HepG2 (cell line): ENCODE measurements at regions not wholly inside any gene's neighbourhood (a gene's known extent, or its start where the extent isn't known, plus 50 kb on each side); places are given as distances from the start of the nearest gene placed in this dataset.

Experiments used
- KDM5A ChIP-seq: fragments of 200-600 bp; sonication (generic); IDR thresholded peaks from 2 replicates; pipeline ENCODE4 v1.7.0; 2018; ENCODE audit warnings: antibody characterized with exemption, mild to moderate bottlenecking, low read length, borderline replicate concordance
- MYC ChIP-seq: sonication (generic); formaldehyde crosslinking; IDR thresholded peaks from 2 replicates; pipeline ENCODE4 v1.9.0; 2021; ENCODE audit warnings: missing genetic modification reagents, borderline replicate concordance
- PAWR ChIP-seq: sonication (generic); formaldehyde crosslinking; IDR thresholded peaks from 2 replicates; pipeline ENCODE4 v1.4.0; 2020; ENCODE audit warnings: missing genetic modification reagents, mild to moderate bottlenecking, borderline replicate concordance
- POLR2A ChIP-seq, 2 experiments: IDR thresholded peaks; 2 replicates each; pipeline ENCODE4 v1.6.1; 2011; ENCODE audit warnings: low read depth in 2 of 2, low read length in 2 of 2, mild to moderate bottlenecking in 1 of 2, moderate library complexity in 1 of 2; ENCODE audit not compliant: insufficient read depth in 1 of 2
- POLR2AphosphoS5 ChIP-seq: IDR thresholded peaks from 2 replicates; pipeline ENCODE4 v1.6.1; 2012; ENCODE audit warnings: low read depth, low read length
- SSRP1 ChIP-seq: IDR thresholded peaks from 2 replicates; pipeline ENCODE4 v1.6.1; 2016; ENCODE audit warnings: control low read depth
- TARDBP ChIP-seq: sonication (generic); formaldehyde crosslinking; IDR thresholded peaks from 2 replicates; pipeline ENCODE4 v1.8.0; 2022; ENCODE audit warnings: mild to moderate bottlenecking, missing genetic modification reagents
- ZBTB1 ChIP-seq: sonication (generic); formaldehyde crosslinking; IDR thresholded peaks from 2 replicates; pipeline ENCODE4 v1.4.0; 2020; ENCODE audit warnings: missing genetic modification reagents, borderline replicate concordance
- ZZZ3 ChIP-seq: sonication (generic); formaldehyde crosslinking; IDR thresholded peaks from 2 replicates; pipeline ENCODE4 v1.4.0; 2020; ENCODE audit warnings: missing genetic modification reagents, mild to moderate bottlenecking, borderline replicate concordance
- TF ChIP-seq, protein P1 (sequence below), 2 experiments: IDR thresholded peaks; 2 replicates each; pipeline ENCODE4 v1.6.1; 2011 to 2012; ENCODE audit warnings: low read length in 2 of 2, borderline replicate concordance in 1 of 2, low read depth in 1 of 2, mild to moderate bottlenecking in 1 of 2, moderate library complexity in 1 of 2
- TF ChIP-seq, protein P2 (sequence below): sonication (generic); formaldehyde crosslinking; IDR thresholded peaks from 2 replicates; pipeline ENCODE4 v1.5.0; 2020; ENCODE audit warnings: mild to moderate bottlenecking, missing genetic modification reagents, moderate library complexity
- TF ChIP-seq, protein P3 (sequence below): sonication (generic); formaldehyde crosslinking; IDR thresholded peaks from 2 replicates; pipeline ENCODE4 v1.4.0; 2020; ENCODE audit warnings: missing genetic modification reagents

DNA sequence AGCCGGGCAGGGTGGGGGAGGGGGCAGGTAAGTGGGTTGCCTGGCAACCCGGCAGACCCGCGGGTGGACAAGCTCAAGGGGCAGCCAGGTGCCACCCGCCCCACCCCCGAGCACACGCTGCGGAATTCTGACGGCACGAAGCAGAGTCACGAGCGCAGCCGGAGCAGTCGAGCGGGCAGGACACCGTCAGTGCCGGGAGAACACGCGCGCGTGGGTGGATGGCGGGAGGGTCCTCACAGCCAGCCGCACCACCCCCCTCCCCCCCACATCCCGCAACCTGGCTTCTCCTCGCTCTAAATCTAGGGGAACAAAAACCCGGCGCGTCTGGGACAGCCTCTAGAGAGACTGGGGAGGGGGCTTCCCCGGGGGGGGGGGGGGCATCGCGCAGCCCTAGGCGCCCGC, 133.1 kb upstream of the HSD17B12 start:
- TF ChIP-seq, protein P1, sequence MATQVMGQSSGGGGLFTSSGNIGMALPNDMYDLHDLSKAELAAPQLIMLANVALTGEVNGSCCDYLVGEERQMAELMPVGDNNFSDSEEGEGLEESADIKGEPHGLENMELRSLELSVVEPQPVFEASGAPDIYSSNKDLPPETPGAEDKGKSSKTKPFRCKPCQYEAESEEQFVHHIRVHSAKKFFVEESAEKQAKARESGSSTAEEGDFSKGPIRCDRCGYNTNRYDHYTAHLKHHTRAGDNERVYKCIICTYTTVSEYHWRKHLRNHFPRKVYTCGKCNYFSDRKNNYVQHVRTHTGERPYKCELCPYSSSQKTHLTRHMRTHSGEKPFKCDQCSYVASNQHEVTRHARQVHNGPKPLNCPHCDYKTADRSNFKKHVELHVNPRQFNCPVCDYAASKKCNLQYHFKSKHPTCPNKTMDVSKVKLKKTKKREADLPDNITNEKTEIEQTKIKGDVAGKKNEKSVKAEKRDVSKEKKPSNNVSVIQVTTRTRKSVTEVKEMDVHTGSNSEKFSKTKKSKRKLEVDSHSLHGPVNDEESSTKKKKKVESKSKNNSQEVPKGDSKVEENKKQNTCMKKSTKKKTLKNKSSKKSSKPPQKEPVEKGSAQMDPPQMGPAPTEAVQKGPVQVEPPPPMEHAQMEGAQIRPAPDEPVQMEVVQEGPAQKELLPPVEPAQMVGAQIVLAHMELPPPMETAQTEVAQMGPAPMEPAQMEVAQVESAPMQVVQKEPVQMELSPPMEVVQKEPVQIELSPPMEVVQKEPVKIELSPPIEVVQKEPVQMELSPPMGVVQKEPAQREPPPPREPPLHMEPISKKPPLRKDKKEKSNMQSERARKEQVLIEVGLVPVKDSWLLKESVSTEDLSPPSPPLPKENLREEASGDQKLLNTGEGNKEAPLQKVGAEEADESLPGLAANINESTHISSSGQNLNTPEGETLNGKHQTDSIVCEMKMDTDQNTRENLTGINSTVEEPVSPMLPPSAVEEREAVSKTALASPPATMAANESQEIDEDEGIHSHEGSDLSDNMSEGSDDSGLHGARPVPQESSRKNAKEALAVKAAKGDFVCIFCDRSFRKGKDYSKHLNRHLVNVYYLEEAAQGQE (IDR thresholded peaks at IDR 0.05; ENCODE audit: borderline replicate concordance in 1 of 2, low read depth in 1 of 2, low read length in 2 of 2): no peak
- TF ChIP-seq PAWR (CRISPR knock-in tag) (no peak), ZZZ3 (CRISPR knock-in tag) (no peak), SSRP1 (CRISPR knock-in tag) (no peak), POLR2AphosphoS5 (no peak), KDM5A (no peak), TARDBP (CRISPR knock-in tag) (no peak), POLR2A (IDR thresholded peaks at IDR 0.05; ENCODE audit: insufficient read depth in 1 of 2, low read depth in 2 of 2, low read length in 2 of 2) (no peak), MYC (CRISPR knock-in tag) (no peak), ZBTB1 (CRISPR knock-in tag) (no peak)
- TF ChIP-seq, protein P2, sequence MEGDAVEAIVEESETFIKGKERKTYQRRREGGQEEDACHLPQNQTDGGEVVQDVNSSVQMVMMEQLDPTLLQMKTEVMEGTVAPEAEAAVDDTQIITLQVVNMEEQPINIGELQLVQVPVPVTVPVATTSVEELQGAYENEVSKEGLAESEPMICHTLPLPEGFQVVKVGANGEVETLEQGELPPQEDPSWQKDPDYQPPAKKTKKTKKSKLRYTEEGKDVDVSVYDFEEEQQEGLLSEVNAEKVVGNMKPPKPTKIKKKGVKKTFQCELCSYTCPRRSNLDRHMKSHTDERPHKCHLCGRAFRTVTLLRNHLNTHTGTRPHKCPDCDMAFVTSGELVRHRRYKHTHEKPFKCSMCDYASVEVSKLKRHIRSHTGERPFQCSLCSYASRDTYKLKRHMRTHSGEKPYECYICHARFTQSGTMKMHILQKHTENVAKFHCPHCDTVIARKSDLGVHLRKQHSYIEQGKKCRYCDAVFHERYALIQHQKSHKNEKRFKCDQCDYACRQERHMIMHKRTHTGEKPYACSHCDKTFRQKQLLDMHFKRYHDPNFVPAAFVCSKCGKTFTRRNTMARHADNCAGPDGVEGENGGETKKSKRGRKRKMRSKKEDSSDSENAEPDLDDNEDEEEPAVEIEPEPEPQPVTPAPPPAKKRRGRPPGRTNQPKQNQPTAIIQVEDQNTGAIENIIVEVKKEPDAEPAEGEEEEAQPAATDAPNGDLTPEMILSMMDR (CRISPR knock-in tag): no peak
- TF ChIP-seq, protein P3, sequence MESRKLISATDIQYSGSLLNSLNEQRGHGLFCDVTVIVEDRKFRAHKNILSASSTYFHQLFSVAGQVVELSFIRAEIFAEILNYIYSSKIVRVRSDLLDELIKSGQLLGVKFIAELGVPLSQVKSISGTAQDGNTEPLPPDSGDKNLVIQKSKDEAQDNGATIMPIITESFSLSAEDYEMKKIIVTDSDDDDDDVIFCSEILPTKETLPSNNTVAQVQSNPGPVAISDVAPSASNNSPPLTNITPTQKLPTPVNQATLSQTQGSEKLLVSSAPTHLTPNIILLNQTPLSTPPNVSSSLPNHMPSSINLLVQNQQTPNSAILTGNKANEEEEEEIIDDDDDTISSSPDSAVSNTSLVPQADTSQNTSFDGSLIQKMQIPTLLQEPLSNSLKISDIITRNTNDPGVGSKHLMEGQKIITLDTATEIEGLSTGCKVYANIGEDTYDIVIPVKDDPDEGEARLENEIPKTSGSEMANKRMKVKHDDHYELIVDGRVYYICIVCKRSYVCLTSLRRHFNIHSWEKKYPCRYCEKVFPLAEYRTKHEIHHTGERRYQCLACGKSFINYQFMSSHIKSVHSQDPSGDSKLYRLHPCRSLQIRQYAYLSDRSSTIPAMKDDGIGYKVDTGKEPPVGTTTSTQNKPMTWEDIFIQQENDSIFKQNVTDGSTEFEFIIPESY (CRISPR knock-in tag): no peak
